GM21390 (cell line): ENCODE measurements at regions not wholly inside any gene's neighbourhood (a gene's known extent, or its start where the extent isn't known, plus 50 kb on each side); places are given as distances from the start of the nearest gene placed in this dataset.

Experiments
- ATAC-seq: cut with Tn5 transposase; IDR thresholded peaks from one replicate; pipeline ENCODE4 v1.9.1; 2021; ENCODE audit not compliant: unreplicated experiment

DNA sequence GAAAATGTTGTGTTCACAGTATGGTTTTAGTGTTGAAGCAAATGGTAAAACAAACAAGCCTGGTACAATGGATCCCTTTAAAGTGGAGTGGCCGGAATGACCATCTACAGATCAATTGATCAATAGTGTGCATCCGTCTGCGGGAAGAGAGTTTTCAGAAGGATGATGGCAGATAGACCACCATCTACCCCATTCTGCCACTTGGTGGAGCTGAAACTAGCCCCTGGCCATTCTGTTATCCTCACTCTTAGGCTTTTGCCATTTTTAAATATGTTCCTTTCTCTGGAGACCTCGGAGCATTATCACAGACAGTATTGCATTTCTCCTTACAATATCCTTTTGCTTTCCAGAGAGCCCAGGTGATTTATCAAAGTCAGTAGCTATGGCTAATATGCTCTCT is 258.9 kb upstream of the CFAP20DC start:
- no peak for ATAC-seq

DNA sequence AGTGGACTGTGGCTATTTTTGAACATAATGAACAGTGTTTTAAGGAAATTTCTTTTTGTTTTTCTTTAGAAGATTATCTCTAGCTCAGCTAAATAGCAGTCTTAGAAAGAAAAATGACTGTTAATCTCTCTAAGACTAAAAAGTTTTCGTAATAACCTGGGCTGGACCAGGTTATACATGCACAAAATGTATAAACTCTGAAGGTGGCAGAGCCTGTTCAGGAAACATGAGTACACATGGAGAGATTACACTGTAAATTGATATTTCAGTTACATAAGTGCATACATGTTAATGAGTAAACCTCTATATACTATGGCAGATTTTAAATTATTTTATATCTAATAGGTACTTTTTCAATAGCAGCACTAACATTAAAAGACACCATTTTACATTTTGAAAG is 258.2 kb upstream of the CFAP20DC start:
- no peak for ATAC-seq

DNA sequence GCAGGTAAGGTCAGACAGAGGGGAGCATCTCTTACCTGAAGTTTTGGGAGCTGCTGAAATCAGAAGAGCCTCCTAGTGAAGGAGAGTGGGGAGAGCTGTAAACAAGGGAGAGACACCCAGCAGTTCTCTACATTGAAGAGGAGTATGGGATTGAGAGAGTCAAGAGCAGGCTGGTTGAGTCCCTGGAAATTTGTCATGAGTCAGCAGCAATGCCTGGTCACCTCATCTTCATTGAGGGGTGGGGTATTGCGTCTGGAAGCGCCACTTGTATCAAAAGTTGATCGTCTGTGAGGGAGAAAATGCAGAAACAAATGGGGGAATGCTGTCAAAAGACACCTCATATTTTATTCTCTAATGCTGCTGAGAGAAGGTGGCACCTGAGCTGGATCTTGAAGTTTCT is 256.6 kb upstream of the CFAP20DC start:
- ATAC-seq = no peak

DNA sequence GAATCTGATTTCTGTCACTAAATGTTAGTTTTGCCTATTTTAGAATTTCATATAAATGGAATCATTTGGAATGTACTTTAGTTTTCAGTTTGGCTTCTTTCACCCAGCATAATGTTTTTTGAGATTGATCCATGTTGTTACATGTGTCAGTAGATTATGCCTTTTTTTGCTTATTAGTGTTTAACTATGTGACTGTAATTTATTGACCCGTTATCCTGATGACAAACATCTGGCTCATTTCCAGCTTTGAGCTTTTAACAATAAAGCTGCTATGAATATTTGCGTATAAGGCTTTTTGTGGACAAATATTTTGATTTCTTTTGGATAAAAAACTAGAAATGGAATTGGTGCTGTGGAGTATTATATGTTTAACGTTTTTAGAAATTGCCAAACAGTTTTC is 254.5 kb upstream of the CFAP20DC start:
- no peak for ATAC-seq

DNA sequence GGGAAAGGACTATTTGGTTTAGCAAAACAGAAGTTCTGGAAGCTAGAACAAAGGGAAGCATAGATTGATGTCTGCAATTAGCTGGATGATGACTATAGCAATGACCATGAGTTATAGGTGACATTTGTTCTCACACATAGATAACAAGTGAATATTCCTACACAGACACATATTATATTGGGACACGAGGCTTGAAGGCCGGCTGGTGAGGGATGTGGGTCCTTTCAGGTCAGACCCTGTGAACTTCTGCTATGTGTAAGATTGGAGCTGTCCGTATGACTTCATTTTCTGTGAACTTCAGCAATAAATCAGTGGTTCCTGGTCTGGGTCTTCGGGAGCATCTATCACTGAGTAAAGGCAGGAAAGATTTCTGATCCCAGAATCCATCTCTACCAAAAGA is 253.6 kb upstream of the CFAP20DC start:
- no peak for ATAC-seq

DNA sequence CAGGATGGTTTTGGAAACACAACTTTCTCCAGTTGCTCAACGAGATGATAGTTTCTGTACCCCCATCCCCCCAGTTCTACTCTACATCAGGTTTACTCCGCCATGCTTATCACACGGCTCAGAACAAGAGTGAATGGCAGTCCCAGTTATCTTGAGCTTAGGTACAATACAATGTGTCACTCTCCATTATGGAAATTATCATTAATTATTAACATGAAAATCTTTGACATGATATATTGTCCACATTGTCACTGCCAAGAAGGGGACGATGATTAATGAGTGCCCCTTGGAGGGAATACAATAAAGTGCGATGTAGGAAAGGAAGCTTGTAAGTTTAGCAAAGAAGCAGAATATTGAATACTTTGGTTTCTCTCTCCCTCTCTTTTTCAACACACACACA is 252.6 kb upstream of the CFAP20DC start:
- ATAC-seq = no peak

DNA sequence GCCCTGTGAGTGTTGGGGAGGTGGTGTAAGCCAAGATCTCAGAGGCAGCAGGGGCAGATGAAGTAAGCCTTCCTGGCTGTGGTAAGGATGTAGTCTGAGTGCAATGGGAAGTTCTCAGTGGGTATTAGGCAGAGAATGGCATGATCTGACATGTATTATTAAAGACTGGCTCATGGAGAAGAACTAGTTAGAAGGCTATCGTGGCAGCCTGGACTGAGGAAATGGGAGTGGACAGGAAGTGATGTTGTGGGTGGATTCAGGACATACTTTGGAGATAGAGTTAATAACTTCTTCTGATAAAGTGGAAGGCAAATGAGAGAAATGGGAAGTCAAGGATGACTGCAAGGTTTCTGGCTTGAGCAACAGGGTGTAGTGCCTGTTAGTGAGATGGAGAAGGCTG is 250.9 kb upstream of the CFAP20DC start:
- ATAC-seq = no peak

DNA sequence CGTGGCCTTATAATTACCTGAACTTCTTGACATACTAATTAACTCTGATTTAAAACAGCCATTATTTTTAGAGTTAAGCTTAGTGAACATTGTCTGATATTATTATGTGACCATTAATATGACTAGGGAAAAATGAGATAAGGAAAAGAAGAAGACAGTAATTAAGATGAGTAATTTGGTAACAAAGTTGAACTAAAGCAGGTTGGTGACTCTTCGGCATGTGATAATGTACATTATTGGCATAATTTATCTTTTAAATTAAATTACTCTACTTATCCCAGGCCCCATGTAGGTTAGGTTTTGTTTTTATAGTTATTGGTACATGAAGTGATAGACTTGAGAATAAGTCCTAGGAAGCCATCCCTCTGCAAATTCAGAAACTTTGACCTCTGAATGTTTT is 249.7 kb upstream of the CFAP20DC start:
- ATAC-seq = no peak

DNA sequence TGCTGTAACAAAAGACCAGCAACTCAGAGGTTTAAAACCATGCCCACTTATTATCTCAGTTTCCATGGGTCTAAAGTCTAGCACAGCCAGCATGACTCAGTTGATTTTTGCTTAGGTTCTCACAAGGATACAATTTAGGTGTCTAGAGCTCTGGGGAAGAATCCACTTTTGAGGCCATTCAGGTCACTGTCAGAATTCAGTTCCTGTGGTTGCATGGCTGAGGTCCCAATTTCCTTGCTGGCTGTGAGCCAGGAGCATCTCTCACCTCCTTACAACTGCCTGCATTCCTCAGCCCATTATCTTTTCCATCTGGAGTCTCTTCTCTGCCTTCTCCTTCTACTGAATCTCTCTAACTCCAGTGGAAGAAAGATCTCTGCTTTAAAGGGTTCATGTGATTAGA is 240.5 kb upstream of the CFAP20DC start:
- ATAC-seq = no peak

DNA sequence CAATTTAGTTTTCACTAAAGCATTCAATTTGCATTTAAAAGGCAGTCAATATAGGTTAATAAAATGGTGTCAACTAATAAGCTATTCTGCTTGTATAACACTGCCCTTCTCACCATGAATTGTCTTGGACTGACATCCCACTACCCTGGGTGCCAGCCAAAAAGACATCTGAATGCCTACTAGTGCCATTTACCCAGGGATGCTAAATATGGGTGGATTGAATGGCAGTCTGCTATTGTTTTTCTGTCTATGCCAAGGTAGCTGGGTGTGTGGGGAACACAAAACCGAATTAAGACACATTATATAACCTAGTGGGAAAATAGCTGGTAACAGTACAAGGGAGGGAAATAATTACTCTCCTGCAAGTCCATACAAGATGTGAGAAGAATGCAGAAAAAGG is 240.0 kb upstream of the CFAP20DC start:
- no peak for ATAC-seq

DNA sequence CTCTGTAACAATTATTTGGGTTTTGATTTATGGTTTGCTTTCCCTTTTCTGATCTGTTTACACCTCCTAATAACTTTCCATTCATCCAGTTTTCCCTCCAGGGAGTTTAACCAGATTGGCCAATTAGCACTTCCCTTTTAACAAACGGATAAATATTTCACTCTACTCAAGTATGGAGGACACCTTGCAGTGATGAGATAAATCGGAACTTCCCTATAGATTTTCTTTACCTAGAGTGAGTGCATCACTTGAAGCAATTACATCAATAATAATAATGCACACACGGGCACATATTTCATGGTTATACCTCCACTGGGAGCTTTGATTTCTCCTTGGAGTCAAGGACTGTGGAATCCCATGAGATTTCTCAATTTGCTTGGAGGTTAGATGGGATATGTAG is 239.1 kb upstream of the CFAP20DC start:
- ATAC-seq = no peak

DNA sequence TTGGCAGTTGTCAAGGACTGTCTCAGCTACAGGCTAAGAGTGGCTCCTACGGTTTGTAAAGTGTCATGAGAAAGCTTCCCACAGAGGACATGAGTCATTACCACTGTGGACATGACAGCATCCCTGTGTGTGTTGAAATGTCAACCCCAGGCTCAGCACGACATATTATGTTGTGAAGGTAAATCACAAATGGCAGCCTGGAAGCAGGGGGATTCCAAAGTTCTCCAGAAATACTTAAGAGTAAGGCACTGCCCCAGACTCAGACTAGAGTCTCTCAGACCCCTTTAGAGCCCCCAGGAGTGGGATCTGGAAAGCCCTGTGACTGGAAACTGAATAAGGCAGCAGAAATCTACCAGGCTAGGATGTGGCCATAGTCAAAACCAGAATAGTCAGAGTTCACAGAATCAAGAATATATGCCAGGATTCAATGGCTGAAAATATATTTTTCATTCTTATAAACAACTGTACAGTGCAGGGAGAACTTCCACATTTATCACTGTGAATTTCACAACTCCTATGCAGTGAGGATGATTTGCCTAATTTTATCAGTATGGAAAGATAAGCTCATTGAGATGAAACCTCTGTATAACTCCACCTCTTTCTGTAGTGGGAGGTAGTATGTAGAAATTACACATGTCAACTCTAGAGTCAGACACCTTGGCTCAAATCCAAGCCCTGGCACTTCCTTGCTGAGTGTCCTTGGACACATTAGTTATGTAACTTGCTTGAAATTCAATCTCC is 237.1 kb upstream of the CFAP20DC start:
- no peak for ATAC-seq

DNA sequence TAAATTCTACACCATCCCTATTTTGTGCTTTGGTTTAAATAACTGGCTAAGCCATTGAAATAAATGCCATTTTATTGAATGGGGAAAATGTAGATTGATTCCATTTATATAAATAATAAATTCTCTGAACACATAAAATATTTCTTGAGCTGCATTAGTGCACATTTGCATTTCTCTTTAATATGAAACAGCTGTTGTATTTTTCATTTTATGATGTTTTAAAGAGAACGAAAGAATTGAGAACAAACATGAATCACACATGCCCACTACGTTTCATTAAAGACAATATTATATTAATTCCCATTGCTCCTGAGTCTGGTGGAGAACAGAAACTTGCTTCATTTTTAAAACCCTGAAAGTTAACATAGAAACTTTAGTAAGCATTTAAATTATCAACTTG is 235.7 kb upstream of the CFAP20DC start:
- ATAC-seq = no peak

DNA sequence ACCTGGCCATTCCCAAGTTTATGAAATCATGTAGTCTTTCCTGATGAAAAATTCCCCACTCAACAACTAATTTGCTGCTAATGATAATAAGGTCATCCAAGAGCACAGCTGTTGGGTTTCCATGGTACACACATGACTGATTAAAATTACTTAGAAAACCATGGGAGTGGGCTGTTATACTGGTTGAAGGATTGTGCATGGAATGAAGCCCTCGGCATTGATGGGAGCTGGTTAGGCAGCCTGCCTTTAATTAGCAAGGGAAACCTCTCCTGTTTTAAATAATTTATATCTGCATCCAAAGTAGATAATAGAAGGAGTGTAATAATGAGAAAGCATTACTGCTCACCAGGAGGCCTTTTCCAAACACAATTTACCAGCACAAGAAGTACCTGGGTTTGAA is 235.1 kb upstream of the CFAP20DC start:
- no peak for ATAC-seq

DNA sequence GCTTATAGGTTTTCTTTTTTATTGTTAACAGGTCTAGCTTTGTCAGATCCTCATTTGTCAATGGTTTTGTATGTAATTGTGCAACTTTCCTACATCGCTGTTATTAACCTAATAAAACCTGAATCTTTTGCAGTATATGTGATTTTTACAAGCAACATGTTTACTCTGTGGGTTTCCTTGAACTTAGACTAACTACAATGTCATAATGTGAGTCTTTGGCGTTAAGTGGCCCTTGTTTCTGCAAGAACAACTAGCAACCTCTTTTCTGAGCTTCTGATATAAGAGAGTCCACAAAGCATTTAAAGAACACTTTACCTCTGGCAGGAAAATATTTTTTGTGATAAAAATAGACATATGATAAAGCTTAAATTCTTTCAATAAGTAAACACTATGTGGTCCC is 230.3 kb upstream of the CFAP20DC start:
- no peak for ATAC-seq

DNA sequence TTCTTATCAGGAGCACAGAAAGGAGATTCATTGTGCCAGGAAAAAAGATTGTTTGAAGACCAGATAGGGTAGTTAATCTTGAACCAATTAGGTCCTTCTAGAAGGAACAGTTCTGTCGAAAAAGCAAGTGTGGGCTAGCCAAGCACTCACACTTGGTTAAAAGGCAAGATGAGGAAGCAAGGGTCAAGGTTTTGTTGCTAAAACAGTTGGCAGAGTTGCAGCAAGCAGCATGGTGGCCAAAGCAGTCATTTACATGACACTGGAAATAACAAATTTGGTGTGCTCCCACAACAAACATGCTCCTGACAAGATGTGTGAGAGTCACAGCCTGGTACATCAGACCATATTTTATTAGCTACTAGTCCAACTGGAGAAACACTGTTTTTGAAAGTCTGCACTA is 228.0 kb upstream of the CFAP20DC start:
- ATAC-seq = no peak

DNA sequence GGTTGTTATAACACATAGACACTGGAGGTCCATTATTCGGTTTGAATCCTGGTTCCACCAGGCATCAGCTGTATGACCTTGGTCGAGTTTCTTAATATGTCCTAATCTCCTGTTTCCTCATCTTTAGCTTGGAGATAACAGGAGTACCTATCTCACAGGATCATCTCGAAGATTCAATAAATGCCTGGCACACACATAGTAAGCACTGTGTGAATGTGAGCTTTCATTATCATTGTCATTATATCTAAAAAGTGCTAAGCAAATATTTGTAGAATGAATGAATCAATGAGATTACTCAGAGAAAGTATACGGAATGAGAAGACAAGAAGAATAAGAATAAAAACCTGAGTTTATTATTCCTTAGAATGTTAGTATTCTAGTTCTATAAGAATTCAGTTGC is 227.4 kb upstream of the CFAP20DC start:
- no peak for ATAC-seq

DNA sequence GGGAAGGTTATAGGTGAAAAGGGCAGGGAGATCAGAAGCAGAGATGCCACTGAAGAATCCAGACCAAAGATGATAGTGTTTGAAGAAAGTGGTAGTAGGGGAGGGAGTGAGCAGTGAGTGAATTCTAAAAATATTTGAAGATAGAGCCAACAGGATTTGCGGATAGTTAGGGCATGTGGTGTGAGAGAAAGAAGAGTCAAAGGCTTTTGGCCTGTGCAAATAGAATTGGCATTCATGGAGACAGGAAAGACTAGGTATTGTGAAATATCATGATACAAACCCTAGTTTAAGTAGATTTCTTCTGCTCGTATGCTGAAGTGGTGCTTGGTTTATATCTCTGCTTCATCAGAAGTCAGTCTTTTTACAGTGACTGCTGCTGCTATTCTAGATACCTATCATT is 224.2 kb upstream of the CFAP20DC start:
- ATAC-seq = no peak

DNA sequence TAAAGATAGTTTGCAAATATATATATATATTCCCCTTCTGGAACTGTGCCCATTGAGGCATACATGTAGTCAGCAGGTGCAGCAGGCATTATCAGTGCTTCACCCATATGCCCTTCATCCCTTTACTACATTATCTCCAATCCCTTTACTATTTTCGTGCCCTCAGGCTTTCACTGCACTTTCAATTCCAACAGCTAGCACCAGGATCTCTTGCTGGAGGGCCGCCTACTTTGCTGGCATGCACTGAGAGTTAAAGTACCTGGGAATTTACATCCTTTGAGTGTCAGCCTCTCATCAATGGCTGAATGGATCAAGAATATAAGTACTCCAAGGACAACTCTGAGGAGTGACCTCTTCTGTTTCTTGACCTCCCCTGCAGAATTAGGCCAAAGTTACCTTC is 222.1 kb upstream of the CFAP20DC start:
- no peak for ATAC-seq

DNA sequence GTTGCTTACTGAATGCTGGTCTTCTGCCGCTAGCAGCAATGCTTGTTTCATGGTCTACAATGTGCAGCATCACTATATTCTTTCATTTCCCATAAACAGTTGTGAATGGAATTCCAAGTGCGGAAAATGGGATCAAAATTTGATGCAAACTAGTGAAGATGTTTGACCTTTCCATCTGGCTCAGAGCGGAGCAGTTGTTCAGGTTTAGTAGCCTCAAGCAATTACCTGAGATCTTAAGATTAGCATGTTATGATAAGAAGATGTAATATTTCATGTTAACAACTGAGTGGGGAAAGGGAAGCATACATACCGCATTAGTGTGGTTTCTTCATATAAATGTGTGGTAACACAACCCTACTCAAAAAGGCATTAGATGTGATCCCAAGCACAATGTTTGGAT is 221.1 kb upstream of the CFAP20DC start:
- ATAC-seq = no peak

DNA sequence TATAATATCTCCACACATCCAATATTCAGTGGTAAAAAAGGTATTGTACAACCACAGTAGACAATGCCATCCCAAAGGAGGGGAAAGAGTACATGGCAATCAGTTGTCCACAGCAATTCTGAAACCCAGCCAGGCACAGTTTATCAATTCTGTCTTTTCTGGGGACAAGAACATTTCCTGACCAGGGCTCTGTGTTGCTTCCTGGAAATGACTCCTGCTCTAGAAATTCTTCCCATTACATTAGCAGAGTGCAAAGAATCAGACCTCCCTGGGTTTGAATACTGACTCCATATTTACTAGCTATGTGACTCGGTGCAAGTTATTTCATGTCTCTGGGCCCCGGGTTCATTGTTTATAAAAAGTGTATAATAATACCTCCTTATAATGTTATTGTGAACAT is 220.4 kb upstream of the CFAP20DC start:
- no peak for ATAC-seq

DNA sequence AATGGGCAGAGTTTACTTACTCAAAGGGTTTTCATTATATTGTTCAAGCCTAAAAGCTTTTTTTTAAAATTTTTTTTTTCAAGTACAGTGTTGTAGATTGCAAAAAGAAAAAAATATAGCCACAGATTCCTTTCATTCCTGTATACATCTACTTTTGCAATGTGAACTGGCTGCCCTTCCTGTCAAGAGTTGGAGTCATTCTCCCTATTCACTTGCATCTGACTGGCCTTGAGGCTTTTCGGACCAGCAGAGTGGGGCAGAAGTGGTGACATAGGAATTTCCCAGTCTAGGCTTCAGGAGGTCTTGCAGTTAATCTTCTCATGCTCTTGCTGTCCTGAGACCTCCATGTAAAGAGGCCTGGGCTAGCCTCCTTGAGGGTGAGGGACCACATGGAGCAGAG is 218.3 kb upstream of the CFAP20DC start:
- ATAC-seq = no peak

DNA sequence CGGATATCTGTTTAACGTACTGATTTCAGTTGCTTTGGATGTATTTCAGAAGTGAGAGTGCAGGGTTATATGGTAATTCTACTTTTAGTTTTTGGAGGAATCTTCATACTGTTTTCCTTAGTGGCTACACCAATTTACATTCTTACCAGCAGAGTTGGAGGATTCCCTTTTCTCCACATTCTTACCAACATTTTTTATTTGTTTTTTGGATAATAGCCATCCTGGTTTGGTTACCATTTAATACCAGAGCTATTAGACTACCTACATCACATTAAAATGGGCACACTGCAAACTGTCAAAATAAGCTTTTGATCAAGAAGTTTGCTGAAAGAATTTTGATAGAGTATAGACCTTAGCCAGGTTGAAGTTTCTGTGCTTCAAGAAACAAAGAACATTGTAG is 217.2 kb upstream of the CFAP20DC start:
- ATAC-seq = no peak

DNA sequence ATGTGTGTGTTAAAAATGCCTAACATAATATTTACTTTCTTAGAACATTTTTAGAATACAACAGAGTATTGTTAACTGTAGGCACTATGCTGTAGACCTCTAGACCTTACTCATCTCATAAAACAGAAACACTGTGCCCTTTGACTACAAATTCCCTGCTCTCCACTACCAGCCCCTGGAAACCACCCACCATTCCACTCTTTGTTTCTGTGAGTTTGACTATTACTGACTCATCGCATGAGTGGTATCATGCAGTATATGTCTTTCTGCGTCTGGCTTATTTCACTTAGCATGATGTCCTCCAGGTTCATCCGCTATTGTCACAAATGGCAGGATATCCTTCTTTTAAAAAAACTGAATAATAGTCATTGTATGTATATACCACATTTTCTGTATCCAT is 216.7 kb upstream of the CFAP20DC start:
- no peak for ATAC-seq
